Activated effector memory CD4-positive, alpha-beta T cell treated with Interleukin-2 at 50 U/mL for 16 hours (primary cell): ENCODE measurements at regions not wholly inside any gene's neighbourhood (a gene's known extent, or its start where the extent isn't known, plus 50 kb on each side); places are given as distances from the start of the nearest gene placed in this dataset.
"Not testable (repeated sequence)": the region's sequence is repeated elsewhere in the genome, so short reads cannot be mapped to it uniquely, and the experiment has no call there.

ENCODE experiments used
- DNase-seq: peaks from one replicate; pipeline ENCODE4 v3.0.0-alpha.2; 2020

GRCh38 chr4:12140864-12141263 is 712.2 kb upstream of the HS3ST1 start:
- DNase-seq, result no peak

- DNase-seq, result no peak
Measured at GRCh38 chr4:12139296-12139695, 710.6 kb upstream of the HS3ST1 start.

- no peak for DNase-seq
Measured at GRCh38 chr4:12138488-12138887, 709.8 kb upstream of the HS3ST1 start.

GRCh38 chr4:12137575-12137974 is 708.9 kb upstream of the HS3ST1 start:
- no peak for DNase-seq

- DNase-seq, result no peak
Measured at GRCh38 chr4:12126474-12126873, 697.8 kb upstream of the HS3ST1 start.

- no peak for DNase-seq
Measured at GRCh38 chr4:12124138-12124537, 695.4 kb upstream of the HS3ST1 start.

- no peak for DNase-seq
Measured at GRCh38 chr4:12123707-12124106, 695.0 kb upstream of the HS3ST1 start.

GRCh38 chr4:12122316-12122715 is 693.6 kb upstream of the HS3ST1 start:
- DNase-seq, result no peak

- DNase-seq, result no peak
Measured at GRCh38 chr4:12120968-12121367, 692.3 kb upstream of the HS3ST1 start.

- DNase-seq, result no peak
Measured at GRCh38 chr4:12118651-12119213, 690.0 kb upstream of the HS3ST1 start.

- no peak for DNase-seq
Measured at GRCh38 chr4:12116009-12116552, 687.4 kb upstream of the HS3ST1 start.

GRCh38 chr4:12110627-12111026 is 681.9 kb upstream of the HS3ST1 start:
- DNase-seq, result no peak

GRCh38 chr4:12109056-12109455 is 680.4 kb upstream of the HS3ST1 start:
- DNase-seq, result not testable (repeated sequence)

GRCh38 chr4:12105519-12105918 is 676.8 kb upstream of the HS3ST1 start:
- DNase-seq, result no peak

- DNase-seq, result not testable (repeated sequence)
Measured at GRCh38 chr4:12089920-12090319, 661.2 kb upstream of the HS3ST1 start.

- DNase-seq, result no peak
Measured at GRCh38 chr4:12084690-12085089, 656.0 kb upstream of the HS3ST1 start.

GRCh38 chr4:12071316-12071715 is 642.6 kb upstream of the HS3ST1 start:
- DNase-seq, result no peak

- no peak for DNase-seq
Measured at GRCh38 chr4:12053966-12054365, 625.3 kb upstream of the HS3ST1 start.

- DNase-seq, result no peak
Measured at GRCh38 chr4:12053556-12053955, 624.9 kb upstream of the HS3ST1 start.

- DNase-seq, result no peak
Measured at GRCh38 chr4:12050357-12050756, 621.7 kb upstream of the HS3ST1 start.

GRCh38 chr4:12042818-12043217 is 614.1 kb upstream of the HS3ST1 start:
- no peak for DNase-seq

- no peak for DNase-seq
Measured at GRCh38 chr4:12041828-12042227, 613.1 kb upstream of the HS3ST1 start.

- no peak for DNase-seq
Measured at GRCh38 chr4:12036450-12036849, 607.8 kb upstream of the HS3ST1 start.

GRCh38 chr4:12028258-12028657 is 599.6 kb upstream of the HS3ST1 start:
- DNase-seq, result no peak

GRCh38 chr4:12022409-12022808 is 593.7 kb upstream of the HS3ST1 start:
- DNase-seq, result no peak
